Neural crest cell (in vitro differentiated cells): ENCODE measurements at regions not wholly inside any gene's neighbourhood (a gene's known extent, or its start where the extent isn't known, plus 50 kb on each side); places are given as distances from the start of the nearest gene placed in this dataset.

ENCODE experiments used
- DNase-seq: peaks from one replicate; pipeline ENCODE4 v3.0.0; 2021; ENCODE audit warnings: low read depth, mixed read lengths, low spot score
- H3K27ac Mint-ChIP-seq: one replicate; pipeline ENCODE4 v1.8.0; 2021; ENCODE audit warnings: mild to moderate bottlenecking, mixed read lengths; ENCODE audit not compliant: unreplicated experiment
- H3K27me3 Mint-ChIP-seq: 2 replicates; pipeline ENCODE4 v1.8.0; 2021; ENCODE audit warnings: low read depth, mild to moderate bottlenecking, mixed read lengths
- H3K36me3 Mint-ChIP-seq: 2 replicates; pipeline ENCODE4 v1.8.0; 2021; ENCODE audit warnings: low read depth, mild to moderate bottlenecking, mixed read lengths
- H3K4me1 Mint-ChIP-seq: 2 replicates; pipeline ENCODE4 v1.8.0; 2021; ENCODE audit warnings: mixed read lengths
- H3K4me3 Mint-ChIP-seq: one replicate; pipeline ENCODE4 v1.8.0; 2021; ENCODE audit warnings: mild to moderate bottlenecking, mixed read lengths
- H3K9me3 Mint-ChIP-seq: 2 replicates; pipeline ENCODE4 v1.8.0; 2021; ENCODE audit warnings: mixed read lengths
- TF ChIP-seq, protein P1 (sequence below): fragments of 200-600 bp; sonication (generic); conservative IDR thresholded peaks from 2 replicates; pipeline ENCODE4 v1.5.0; 2021; ENCODE audit warnings: antibody characterized with exemption, mild to moderate bottlenecking

DNA sequence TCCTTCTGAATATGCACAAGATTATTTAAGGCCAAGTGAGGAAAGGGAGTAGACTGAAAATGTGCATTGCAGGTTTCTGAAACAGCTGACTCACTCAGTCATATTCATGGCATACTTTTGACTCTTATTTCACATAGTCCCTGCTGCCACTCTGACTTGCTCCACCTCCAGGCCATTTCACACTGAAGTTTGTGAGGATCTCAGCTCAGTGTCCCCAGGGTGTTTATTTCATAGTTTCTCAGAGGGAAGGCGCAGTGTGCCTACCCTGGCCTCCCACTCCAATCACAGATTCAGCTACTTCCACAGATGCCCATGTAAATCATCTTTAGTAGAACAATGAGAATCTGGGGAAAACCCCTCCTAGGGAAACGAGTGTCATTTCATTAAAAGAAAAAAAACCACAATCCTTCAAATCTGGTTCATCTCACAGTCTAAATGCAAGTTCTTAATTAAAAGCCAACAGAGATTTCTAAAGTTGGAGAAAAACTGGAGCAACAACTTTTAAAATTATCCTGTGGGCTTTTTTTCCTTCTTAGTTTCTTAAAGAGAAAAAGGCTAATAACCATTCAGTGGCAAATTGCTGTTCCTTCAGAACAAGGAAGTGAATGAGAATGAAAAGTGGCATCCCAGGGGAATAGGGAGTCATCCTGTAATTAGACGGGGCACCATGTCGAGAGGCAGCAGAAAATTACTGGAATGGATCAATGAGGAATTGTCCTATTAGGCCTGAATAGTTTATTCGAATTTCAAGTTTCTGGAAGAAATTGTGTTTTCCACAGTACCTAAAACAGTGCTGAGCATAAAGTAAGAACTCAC lies 133.6 kb downstream of the TFAP2B start:
- no peak for DNase-seq
- no peaks in the 10 kb centered on the region for H3K36me3 Mint-ChIP-seq
- H3K27me3 Mint-ChIP-seq = no peaks in the 10 kb centered on the region
- H3K4me1 Mint-ChIP-seq = peaks cover 15% of the 10 kb centered on the region
- H3K4me3 Mint-ChIP-seq = no peak overlapping the region
- peak overlapping the region; percentile 74 for H3K27ac Mint-ChIP-seq
- no peaks in the 10 kb centered on the region for H3K9me3 Mint-ChIP-seq
- TF ChIP-seq, protein P1, sequence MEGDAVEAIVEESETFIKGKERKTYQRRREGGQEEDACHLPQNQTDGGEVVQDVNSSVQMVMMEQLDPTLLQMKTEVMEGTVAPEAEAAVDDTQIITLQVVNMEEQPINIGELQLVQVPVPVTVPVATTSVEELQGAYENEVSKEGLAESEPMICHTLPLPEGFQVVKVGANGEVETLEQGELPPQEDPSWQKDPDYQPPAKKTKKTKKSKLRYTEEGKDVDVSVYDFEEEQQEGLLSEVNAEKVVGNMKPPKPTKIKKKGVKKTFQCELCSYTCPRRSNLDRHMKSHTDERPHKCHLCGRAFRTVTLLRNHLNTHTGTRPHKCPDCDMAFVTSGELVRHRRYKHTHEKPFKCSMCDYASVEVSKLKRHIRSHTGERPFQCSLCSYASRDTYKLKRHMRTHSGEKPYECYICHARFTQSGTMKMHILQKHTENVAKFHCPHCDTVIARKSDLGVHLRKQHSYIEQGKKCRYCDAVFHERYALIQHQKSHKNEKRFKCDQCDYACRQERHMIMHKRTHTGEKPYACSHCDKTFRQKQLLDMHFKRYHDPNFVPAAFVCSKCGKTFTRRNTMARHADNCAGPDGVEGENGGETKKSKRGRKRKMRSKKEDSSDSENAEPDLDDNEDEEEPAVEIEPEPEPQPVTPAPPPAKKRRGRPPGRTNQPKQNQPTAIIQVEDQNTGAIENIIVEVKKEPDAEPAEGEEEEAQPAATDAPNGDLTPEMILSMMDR = no peak

DNA sequence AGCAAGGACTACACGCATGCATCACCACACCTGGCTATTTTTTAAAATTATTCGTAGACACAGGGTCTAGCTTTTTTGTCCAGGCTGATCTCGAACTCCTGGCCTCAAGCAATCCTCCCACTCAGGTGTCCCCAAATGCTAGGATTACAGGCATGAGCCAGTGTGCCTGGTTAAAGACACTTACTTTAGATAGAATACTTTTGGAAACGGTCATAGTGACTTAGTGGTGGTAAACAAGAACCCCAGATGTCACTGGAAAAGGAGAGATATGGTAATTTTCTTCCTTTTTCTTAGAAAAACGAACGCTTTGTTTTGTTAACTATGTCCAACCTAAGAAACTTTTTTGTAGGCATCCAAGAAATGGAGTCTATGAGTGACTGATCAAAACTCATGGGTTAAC lies 137.3 kb downstream of the TFAP2B start:
- Mint-ChIP-seq H3K27ac (no peak overlapping the region), H3K4me1 (peaks cover 15% of the 10 kb centered on the region), H3K27me3 (no peaks in the 10 kb centered on the region), H3K9me3 (no peaks in the 10 kb centered on the region), H3K36me3 (no peaks in the 10 kb centered on the region), H3K4me3 (no peak overlapping the region)
- TF ChIP-seq, protein P1 = no peak
- no peak for DNase-seq

DNA sequence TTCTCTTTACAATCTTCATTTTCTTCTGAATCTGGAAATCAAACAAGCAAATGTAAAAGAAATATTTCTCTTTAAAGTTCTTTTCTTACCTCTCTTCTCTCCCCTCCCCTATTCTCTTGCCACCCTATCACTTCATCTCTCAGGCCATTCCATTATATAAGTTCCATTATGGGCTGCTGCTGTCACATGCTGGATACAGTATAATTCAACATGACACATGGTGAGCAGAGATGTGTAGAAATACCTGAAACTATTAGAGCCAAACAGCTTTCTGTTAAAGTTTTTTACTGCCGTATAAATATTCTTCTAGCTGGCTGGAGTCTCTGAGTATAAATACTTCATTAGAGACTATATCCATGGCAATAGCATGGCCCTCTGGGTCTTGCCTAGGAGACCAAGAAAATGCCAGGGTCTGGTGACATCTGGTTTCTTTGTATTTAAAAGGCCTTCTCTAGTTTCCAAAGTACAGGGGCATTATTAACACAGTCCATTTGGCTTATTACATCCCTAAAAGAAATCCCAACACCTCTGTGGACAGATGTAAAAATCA lies 139.6 kb downstream of the TFAP2B start:
- DNase-seq = no peak

DNA sequence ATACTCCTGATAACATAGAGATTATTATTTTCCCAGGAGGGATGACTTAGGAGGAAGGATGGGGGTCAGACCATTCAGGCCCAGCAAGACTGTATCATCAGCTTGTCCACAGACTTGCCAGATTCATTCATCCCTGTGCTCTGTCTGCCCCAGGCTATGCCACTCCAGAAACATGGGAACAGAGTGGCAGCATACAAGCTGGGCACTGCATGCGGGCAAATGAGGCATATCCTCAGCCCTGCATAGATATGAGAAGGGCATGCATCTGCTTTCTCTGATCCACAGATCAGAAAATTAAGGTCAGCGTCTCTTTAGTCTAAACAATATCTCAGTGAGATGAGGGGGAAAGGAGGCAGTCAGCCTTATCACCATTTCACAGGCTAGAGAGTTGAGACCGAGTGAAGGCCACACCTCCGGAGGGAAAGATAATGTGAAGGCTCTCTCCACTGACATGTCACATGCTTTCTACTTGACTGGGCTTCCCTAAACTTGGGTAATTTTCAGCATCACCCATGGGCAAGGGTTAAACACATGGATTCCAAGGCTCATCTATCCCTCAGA lies 140.5 kb downstream of the TFAP2B start:
- H3K27me3 Mint-ChIP-seq = no peaks in the 10 kb centered on the region
- H3K36me3 Mint-ChIP-seq = no peaks in the 10 kb centered on the region
- TF ChIP-seq, protein P1 = no peak
- no peaks in the 10 kb centered on the region for H3K4me1 Mint-ChIP-seq
- no peak for DNase-seq
- no peak overlapping the region for H3K4me3 Mint-ChIP-seq
- no peaks in the 10 kb centered on the region for H3K9me3 Mint-ChIP-seq
- no peak overlapping the region for H3K27ac Mint-ChIP-seq

More for the DNA sequence above, 139.6 kb downstream of the TFAP2B start:
- Mint-ChIP-seq H3K27me3 (no peaks in the 10 kb centered on the region), H3K9me3 (no peaks in the 10 kb centered on the region), H3K27ac (no peak overlapping the region), H3K36me3 (no peaks in the 10 kb centered on the region), H3K4me1 (no peaks in the 10 kb centered on the region), H3K4me3 (no peak overlapping the region)
- TF ChIP-seq, protein P1 = no peak

DNA sequence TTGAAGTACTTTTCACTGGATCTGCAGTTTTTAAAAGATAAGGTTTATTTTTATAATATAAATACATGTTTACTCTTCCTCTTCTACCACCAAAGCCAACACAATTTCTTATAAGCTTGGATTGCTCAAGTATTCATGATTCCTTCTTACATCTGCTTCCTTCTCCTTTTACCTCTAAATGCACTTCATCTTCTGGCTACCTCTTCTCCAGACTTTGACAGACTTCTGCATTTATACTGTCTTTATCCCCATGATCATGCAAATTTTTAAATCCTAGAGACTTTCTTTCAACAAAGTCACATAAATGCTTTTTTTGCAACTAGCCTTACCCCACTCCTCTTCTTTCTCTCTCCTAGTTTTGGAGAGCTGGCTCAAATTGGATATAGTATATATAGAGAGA lies 142.9 kb downstream of the TFAP2B start:
- Mint-ChIP-seq H3K27ac (no peak overlapping the region), H3K4me1 (no peaks in the 10 kb centered on the region), H3K9me3 (no peaks in the 10 kb centered on the region), H3K36me3 (no peaks in the 10 kb centered on the region), H3K4me3 (no peak overlapping the region), H3K27me3 (no peaks in the 10 kb centered on the region)
- TF ChIP-seq, protein P1 = no peak
- DNase-seq = no peak
